GM18507 (cell line): ENCODE measurements at regions not wholly inside any gene's neighbourhood (a gene's known extent, or its start where the extent isn't known, plus 50 kb on each side); places are given as distances from the start of the nearest gene placed in this dataset.

Experiments
- DNase-seq: peaks from one replicate; pipeline ENCODE4 v3.0.0; 2011; ENCODE audit warnings: low read depth; ENCODE audit not compliant: insufficient read length; ENCODE audit errors: extremely low spot score
- FAIRE-seq: peaks from 2 replicates; lab custom pipeline; 2011; peaks lifted over from hg19 to GRCh38; lab: Jason Lieb, UNC

GRCh38 chr4:28357990-28358389, 1497.3 kb downstream of the STIM2 start:
- FAIRE-seq (no peak), DNase-seq (no peak)

GRCh38 chr4:28358606-28359005, 1498.0 kb downstream of the STIM2 start:
- DNase-seq (no peak), FAIRE-seq (no peak)

GRCh38 chr4:28360681-28361080, 1500.0 kb downstream of the STIM2 start:
- no peak for FAIRE-seq
- no peak for DNase-seq

- no peak for FAIRE-seq
- no peak for DNase-seq
Observed at GRCh38 chr4:28362169-28362568, 1501.5 kb downstream of the STIM2 start.

GRCh38 chr4:28369499-28369898, 1508.9 kb downstream of the STIM2 start:
- no peak for FAIRE-seq
- no peak for DNase-seq

GRCh38 chr4:28373191-28373590, 1512.5 kb downstream of the STIM2 start:
- DNase-seq (no peak), FAIRE-seq (no peak)

GRCh38 chr4:28373601-28374000, 1513.0 kb downstream of the STIM2 start:
- FAIRE-seq, result no peak

GRCh38 chr4:28378109-28378830, 1517.6 kb downstream of the STIM2 start:
- DNase-seq (no peak), FAIRE-seq (no peak)

More at GRCh38 chr4:28373601-28374000, 1513.0 kb downstream of the STIM2 start:
- DNase-seq, result no peak

GRCh38 chr4:28385801-28386200, 1525.2 kb downstream of the STIM2 start:
- DNase-seq, result no peak

GRCh38 chr4:28386776-28387175, 1526.1 kb downstream of the STIM2 start:
- no peak for FAIRE-seq
- no peak for DNase-seq

More at GRCh38 chr4:28385801-28386200, 1525.2 kb downstream of the STIM2 start:
- FAIRE-seq, result no peak

- no peak for FAIRE-seq
- DNase-seq, result no peak
Observed at GRCh38 chr4:28388471-28388870, 1527.8 kb downstream of the STIM2 start.

- DNase-seq, result no peak
Observed at GRCh38 chr4:28391877-28392276, 1531.2 kb downstream of the STIM2 start.

GRCh38 chr4:28402751-28403150, 1542.1 kb downstream of the STIM2 start:
- DNase-seq (no peak), FAIRE-seq (no peak)

More at GRCh38 chr4:28391877-28392276, 1531.2 kb downstream of the STIM2 start:
- FAIRE-seq, result no peak

- FAIRE-seq, result no peak
- no peak for DNase-seq
Observed at GRCh38 chr4:28421221-28421620, 1560.6 kb downstream of the STIM2 start.

- FAIRE-seq (no peak), DNase-seq (no peak)
Observed at GRCh38 chr4:28426251-28426650, 1565.6 kb downstream of the STIM2 start.

- FAIRE-seq (no peak), DNase-seq (no peak)
Observed at GRCh38 chr4:28427306-28428085, 1566.9 kb downstream of the STIM2 start.

- FAIRE-seq, result no peak
- no peak for DNase-seq
Observed at GRCh38 chr4:28432348-28433025, 1571.8 kb downstream of the STIM2 start.

GRCh38 chr4:28435314-28435713, 1574.7 kb downstream of the STIM2 start:
- DNase-seq, result no peak

GRCh38 chr4:28436191-28437080, 1575.8 kb downstream of the STIM2 start:
- DNase-seq (no peak), FAIRE-seq (no peak)

More at GRCh38 chr4:28435314-28435713, 1574.7 kb downstream of the STIM2 start:
- no peak for FAIRE-seq
